CD4-positive, alpha-beta T cell (primary cell): ENCODE measurements at regions not wholly inside any gene's neighbourhood (a gene's known extent, or its start where the extent isn't known, plus 50 kb on each side); places are given as distances from the start of the nearest gene placed in this dataset.

ENCODE experiments used
- ATAC-seq: fragments of 200-7000 bp; cut with Tn5 transposase; one replicate; pipeline ENCODE4 v1.10.0; 2022; ENCODE audit warnings: mild to moderate bottlenecking; ENCODE audit not compliant: poor library complexity
- CTCF ChIA-PET: fragments of 350-600 bp; sonication (Branson Sonifier 250); formaldehyde crosslinking; loops from one replicate; lab custom pipeline; 2021; ENCODE audit warnings: antibody characterized with exemption, inconsistent platforms; lab: Charles Lee
- POLR2A ChIA-PET: fragments of 350-600 bp; sonication (Branson Sonifier 250); formaldehyde crosslinking; loops from one replicate; lab custom pipeline; 2021; ENCODE audit warnings: antibody characterized with exemption, inconsistent platforms; lab: Charles Lee
- DNase-seq, 14 experiments: peaks; one replicate each; pipeline ENCODE4 v3.0.0-alpha.2; 2013 to 2020; ENCODE audit warnings: mixed read lengths in 2 of 14
- H3K27ac ChIP-seq, 2 donors: one replicate each; pipeline versions ENCODE4 v1.5.1 to v1.7.0; 2013; ENCODE audit warnings: low read length in 2 of 2, low read depth in 1 of 2, mild to moderate bottlenecking in 1 of 2
- H3K27me3 ChIP-seq, 2 experiments: 1 replicate in 1 of 2; 2 replicates in 1 of 2; pipeline versions ENCODE4 v1.6.1 to v1.7.0; 2013; ENCODE audit warnings: low read length in 2 of 2, control low read depth in 1 of 2, mild to moderate bottlenecking in 1 of 2, moderate library complexity in 1 of 2; ENCODE audit not compliant: insufficient read depth in 2 of 2, control insufficient read depth in 1 of 2
- H3K36me3 ChIP-seq: one replicate; pipeline ENCODE4 v1.6.1; 2013; ENCODE audit warnings: low read length, control low read depth; ENCODE audit not compliant: insufficient read depth
- H3K4me1 ChIP-seq: one replicate; pipeline ENCODE4 v1.6.1; 2013; ENCODE audit warnings: low read length, control low read depth; ENCODE audit not compliant: insufficient read depth
- H3K4me3 ChIP-seq: one replicate; pipeline ENCODE4 v1.5.1; 2013; ENCODE audit warnings: mild to moderate bottlenecking, low read length, moderate library complexity
- H3K9me3 ChIP-seq, 2 experiments: 1 replicate in 1 of 2; 2 replicates in 1 of 2; pipeline versions ENCODE4 v1.6.1 to v1.7.0; 2013; ENCODE audit warnings: low read length in 2 of 2, mild to moderate bottlenecking in 2 of 2, control low read depth in 1 of 2, moderate library complexity in 1 of 2; ENCODE audit not compliant: control insufficient read depth in 1 of 2, insufficient read depth in 1 of 2
- H3K27ac Mint-ChIP-seq: one replicate; pipeline ENCODE4 v1.8.0; 2020; ENCODE audit warnings: mixed read lengths
- H3K27me3 Mint-ChIP-seq: one replicate; pipeline ENCODE4 v1.8.0; 2021; ENCODE audit warnings: mixed read lengths
- H3K36me3 Mint-ChIP-seq: one replicate; pipeline ENCODE4 v1.8.0; 2021; ENCODE audit warnings: low read depth, mixed read lengths
- H3K4me1 Mint-ChIP-seq: one replicate; pipeline ENCODE4 v1.8.0; 2021; ENCODE audit warnings: low read depth, mixed read lengths
- H3K4me3 Mint-ChIP-seq: one replicate; pipeline ENCODE4 v1.8.0; 2020; ENCODE audit warnings: mild to moderate bottlenecking, mixed read lengths
- H3K9me3 Mint-ChIP-seq: one replicate; pipeline ENCODE4 v1.8.0; 2020; ENCODE audit warnings: mixed read lengths
- CTCF ChIP-seq: fragments of 200-600 bp; IDR thresholded peaks from one replicate; pipeline ENCODE4 v1.8.0; 2022; ENCODE audit warnings: antibody characterized with exemption, mild to moderate bottlenecking
- intact Hi-C, 2 experiments: fragments of 100-400 bp; cut with DNase I in 1 of 2; cut with micrococcal nuclease in 1 of 2; formaldehyde crosslinking; loops; one replicate each; pipeline versions ENCODE4 v1.15.1 to v1.9.0; 2023 to 2025; cut with DNase I, micrococcal nuclease

- no peaks in the 10 kb centered on the region for H3K4me1 Mint-ChIP-seq
- H3K4me3 Mint-ChIP-seq = no peak overlapping the region
- no peaks in the 10 kb centered on the region for H3K36me3 ChIP-seq
- no peaks in the 10 kb centered on the region for H3K36me3 Mint-ChIP-seq
- no peak for ATAC-seq
- intact Hi-C loops = no loop called here
- H3K4me1 ChIP-seq = no peaks in the 10 kb centered on the region
- no peak for TF ChIP-seq CTCF
- no peak for DNase-seq
- H3K27me3 Mint-ChIP-seq = no peaks in the 10 kb centered on the region
- no peak overlapping the region for H3K4me3 ChIP-seq
- peaks cover 3% of the 10 kb centered on the region for H3K9me3 Mint-ChIP-seq
- POLR2A ChIA-PET = interaction anchor here (0.6 kb wide), 1 partner anchor 252 kb away, joined by 3 read pairs; no protein-coding TSS in a partner anchor
- H3K27ac Mint-ChIP-seq = no peak overlapping the region
- H3K27me3 ChIP-seq = no peaks in the 10 kb centered on the region
- H3K9me3 ChIP-seq = no peaks in the 10 kb centered on the region
- no peak overlapping the region for H3K27ac ChIP-seq
- CTCF ChIA-PET = no interaction called here
Observed at GRCh38 chr4:108556166-108556565, 64.2 kb upstream of the RPL34 start.

DNA sequence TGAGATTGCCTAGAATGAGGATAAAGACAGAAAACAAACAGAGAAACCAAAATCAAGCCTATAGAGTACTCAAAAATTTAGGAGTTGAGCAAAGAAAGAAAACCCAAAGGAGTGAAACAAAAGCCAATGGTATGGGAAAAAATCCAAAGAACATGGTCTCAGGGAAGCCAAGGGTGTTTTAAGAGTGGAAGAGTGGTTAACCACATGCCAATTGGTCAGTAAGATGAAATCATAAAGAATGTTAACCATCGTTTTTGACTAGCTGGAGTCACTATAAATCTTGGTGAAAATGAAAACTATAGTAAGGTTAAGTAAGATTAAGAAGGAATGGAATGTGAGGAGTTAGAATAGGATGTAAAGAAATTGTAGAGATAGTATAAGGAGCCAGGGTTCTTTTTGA lies 64.7 kb upstream of the RPL34 start:
- Histone ChIP-seq H3K36me3 (no peaks in the 10 kb centered on the region), H3K27ac (no peak overlapping the region), H3K9me3 (no peaks in the 10 kb centered on the region), H3K4me3 (no peak overlapping the region), H3K4me1 (no peaks in the 10 kb centered on the region), H3K27me3 (no peaks in the 10 kb centered on the region)
- DNase-seq (no peak), ATAC-seq (no peak)
- intact Hi-C loops = no loop called here
- Mint-ChIP-seq H3K27me3 (no peaks in the 10 kb centered on the region), H3K27ac (no peak overlapping the region), H3K9me3 (peaks cover 3% of the 10 kb centered on the region), H3K4me3 (no peak overlapping the region), H3K36me3 (peaks cover 2% of the 10 kb centered on the region), H3K4me1 (no peaks in the 10 kb centered on the region)
- TF ChIP-seq CTCF = no peak
- ChIA-PET POLR2A (no interaction called here), CTCF (interaction anchor here (0.5 to 0.7 kb wide), 2 partner anchors 16 to 245 kb away, joined by 3 read pairs; no protein-coding TSS in a partner anchor)

DNA sequence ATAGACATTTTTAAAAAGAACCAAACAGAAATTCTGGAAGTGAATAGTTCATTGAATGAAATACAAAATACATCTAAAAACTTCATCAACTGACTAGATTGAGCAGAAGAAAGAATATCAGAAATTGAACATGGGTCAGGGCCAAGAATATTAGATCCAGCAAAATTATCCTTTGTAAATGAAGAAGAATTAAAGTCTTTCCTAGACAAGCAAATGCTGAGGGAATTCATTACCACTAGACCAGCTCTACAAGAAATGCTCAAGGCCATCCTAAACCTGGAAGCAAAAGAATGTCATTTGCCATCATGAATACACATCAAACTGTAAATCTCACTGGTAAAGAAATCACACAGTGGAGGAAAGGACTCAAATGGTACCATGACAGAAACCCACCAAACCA lies 72.7 kb upstream of the RPL34 start:
- ChIA-PET POLR2A (no interaction called here), CTCF (no interaction called here)
- Histone ChIP-seq H3K9me3 (peaks cover 11 to 24% of the 10 kb centered on the region in 2 experiments), H3K4me3 (no peak overlapping the region), H3K4me1 (no peaks in the 10 kb centered on the region), H3K27ac (no peak overlapping the region), H3K27me3 (no peaks in the 10 kb centered on the region), H3K36me3 (no peaks in the 10 kb centered on the region)
- Mint-ChIP-seq H3K9me3 (peaks cover 13% of the 10 kb centered on the region), H3K27me3 (no peaks in the 10 kb centered on the region), H3K36me3 (peaks cover 41% of the 10 kb centered on the region), H3K27ac (no peak overlapping the region), H3K4me3 (no peak overlapping the region), H3K4me1 (peaks cover 5% of the 10 kb centered on the region)
- ATAC-seq = no peak
- TF ChIP-seq CTCF = no peak
- intact Hi-C loops = no loop called here
- DNase-seq = no peak
